ENCODE measurements at regions not wholly inside any gene's neighbourhood (a gene's known extent, or its start where the extent isn't known, plus 50 kb on each side); places are given as distances from the start of the nearest gene placed in this dataset.

GRCh38 chr7:20030417-20030816, 186.8 kb downstream of the MACC1 start:
- Histone ChIP-seq H3K4me2 (ENCODE audit: low read length) (no peak overlapping the region), H3K27ac (ENCODE audit: low read length) (no peak overlapping the region)

GRCh38 chr7:20026762-20027161, 190.4 kb downstream of the MACC1 start:
- Histone ChIP-seq H4K20me1 (ENCODE audit: insufficient read depth) (no peaks in the 10 kb centered on the region), H3K9ac (ENCODE audit: low read length) (no peak overlapping the region), H3K4me3 (ENCODE audit: low read length) (no peak overlapping the region), H3F3A (ENCODE audit: insufficient read depth, low read length, poor library complexity, severe bottlenecking) (no peaks in the 10 kb centered on the region), H3K4me2 (ENCODE audit: low read length) (no peak overlapping the region), H3K9me2 (ENCODE audit: insufficient read depth, low read length) (no peaks in the 10 kb centered on the region), H3K36me3 (ENCODE audit: insufficient read depth, low read length) (no peaks in the 10 kb centered on the region), H2AFZ (ENCODE audit: low read depth, low read length) (no peak overlapping the region), H3K27ac (ENCODE audit: low read length) (no peak overlapping the region), H3K9me3 (ENCODE audit: low read length) (no peaks in the 10 kb centered on the region), H3K79me2 (replicated peaks; ENCODE audit: insufficient read depth, low read length) (no peaks in the 10 kb centered on the region), H3K27me3 (ENCODE audit: insufficient read depth, low read depth, low read length) (no peaks in the 10 kb centered on the region)
- TF ChIP-seq REST (IDR thresholded peaks at IDR 0.05; ENCODE audit: borderline replicate concordance): no peak
- no peak for TF ChIP-seq EP300 (conservative IDR thresholded peaks at IDR 0.05; ENCODE audit: poor library complexity, severe bottlenecking)
- TF ChIP-seq MXI1 (conservative IDR thresholded peaks at IDR 0.05; ENCODE audit: poor library complexity, severe bottlenecking): no peak
- TF ChIP-seq RAD21 (conservative IDR thresholded peaks at IDR 0.05): no peak
- no peak for TF ChIP-seq TAF1 (IDR thresholded peaks at IDR 0.05; ENCODE audit: low read depth)
- TF ChIP-seq POLR2AphosphoS5 (IDR thresholded peaks at IDR 0.05): no peak
- no peak for TF ChIP-seq CTCF (IDR thresholded peaks at IDR 0.05; ENCODE audit: poor library complexity, severe bottlenecking)
- TF ChIP-seq EZH2 (IDR thresholded peaks at IDR 0.05; ENCODE audit: borderline replicate concordance, insufficient read depth, low read length, poor library complexity, severe bottlenecking): no peak
- no peak for TF ChIP-seq SMC3 (conservative IDR thresholded peaks at IDR 0.05; ENCODE audit: poor library complexity)

More at GRCh38 chr7:20030417-20030816, 186.8 kb downstream of the MACC1 start:
- Histone ChIP-seq H3K36me3 (ENCODE audit: insufficient read depth, low read length) (no peaks in the 10 kb centered on the region), H3K79me2 (replicated peaks; ENCODE audit: insufficient read depth, low read length) (no peaks in the 10 kb centered on the region), H3K27me3 (ENCODE audit: insufficient read depth, low read depth, low read length) (no peaks in the 10 kb centered on the region), H2AFZ (ENCODE audit: low read depth, low read length) (no peak overlapping the region), H3K4me3 (ENCODE audit: low read length) (no peak overlapping the region), H3K9ac (ENCODE audit: low read length) (no peak overlapping the region), H3K9me3 (ENCODE audit: low read length) (no peaks in the 10 kb centered on the region), H3K9me2 (ENCODE audit: insufficient read depth, low read length) (no peaks in the 10 kb centered on the region), H3F3A (ENCODE audit: insufficient read depth, low read length, poor library complexity, severe bottlenecking) (no peaks in the 10 kb centered on the region), H4K20me1 (ENCODE audit: insufficient read depth) (no peaks in the 10 kb centered on the region)
- TF ChIP-seq TAF1 (IDR thresholded peaks at IDR 0.05; ENCODE audit: low read depth): no peak
- TF ChIP-seq SMC3 (conservative IDR thresholded peaks at IDR 0.05; ENCODE audit: poor library complexity): no peak
- no peak for TF ChIP-seq POLR2AphosphoS5 (IDR thresholded peaks at IDR 0.05)
- no peak for TF ChIP-seq EZH2 (IDR thresholded peaks at IDR 0.05; ENCODE audit: borderline replicate concordance, insufficient read depth, low read length, poor library complexity, severe bottlenecking)
- TF ChIP-seq RAD21 (conservative IDR thresholded peaks at IDR 0.05): no peak
- TF ChIP-seq REST (IDR thresholded peaks at IDR 0.05; ENCODE audit: borderline replicate concordance): no peak

All from neural cell (in vitro differentiated cells).